Limb (tissue), 2 donors: ENCODE measurements at regions not wholly inside any gene's neighbourhood (a gene's known extent, or its start where the extent isn't known, plus 50 kb on each side); places are given as distances from the start of the nearest gene placed in this dataset.

Experiments
- DNase-seq, 2 donors: peaks; one replicate each; pipeline ENCODE4 v3.0.0-alpha.2; 2016; ENCODE audit errors: extremely low spot score in 2 of 2

DNA sequence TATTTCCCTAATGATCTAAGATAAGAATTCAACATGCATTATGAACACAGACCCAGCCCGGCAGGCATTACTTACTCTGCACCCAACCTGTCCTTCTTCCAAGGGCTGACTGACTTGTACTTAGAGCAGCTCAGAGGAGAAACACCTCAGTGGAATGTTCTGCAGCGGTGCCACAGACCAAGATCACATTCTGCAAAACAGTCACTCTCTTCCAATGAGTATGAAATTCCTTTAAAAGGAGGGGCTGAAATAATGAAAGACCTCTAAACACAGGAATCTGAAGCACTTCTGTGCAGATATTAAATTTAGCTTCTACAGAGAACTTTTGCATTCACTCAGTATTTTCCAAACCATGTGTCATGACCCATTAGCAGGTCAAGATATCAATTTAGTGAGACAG is 172.9 kb downstream of the ZDHHC21 start:
- no peak for DNase-seq

DNA sequence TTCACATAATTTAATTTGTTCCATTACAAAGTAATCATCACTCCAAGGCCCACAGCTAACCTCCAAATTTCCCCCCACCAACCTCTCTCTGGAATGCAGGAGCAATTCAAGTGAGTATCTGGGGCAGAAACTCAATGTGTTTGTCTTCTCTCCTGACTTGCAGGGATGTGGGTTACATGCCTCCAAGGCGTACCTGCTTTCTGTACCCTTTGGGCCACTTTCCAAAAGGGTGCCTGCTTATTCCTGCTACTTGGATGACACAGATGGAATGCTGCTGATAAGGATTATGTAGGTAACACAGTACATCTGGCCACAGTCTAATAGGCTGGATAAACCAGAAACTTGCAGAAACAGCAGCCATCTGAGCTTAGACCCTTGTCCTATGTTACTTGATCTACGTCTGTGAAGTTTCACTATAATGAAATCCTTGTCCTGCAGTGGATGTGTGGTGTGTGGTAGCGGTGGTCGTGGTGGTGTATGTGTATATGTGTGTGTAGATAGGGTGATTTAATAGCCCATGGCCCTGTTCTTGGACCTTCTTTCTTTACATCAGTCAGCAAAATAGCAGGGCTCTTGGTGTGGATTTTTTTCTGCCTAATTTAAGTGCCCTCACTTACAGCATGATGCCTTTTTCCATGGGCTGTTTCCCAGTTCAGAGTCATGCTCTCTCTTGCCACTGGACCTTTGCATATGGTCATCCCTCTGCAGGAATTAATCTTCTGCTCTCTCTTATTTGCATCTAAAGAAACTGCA is 175.9 kb downstream of the ZDHHC21 start:
- no peak for DNase-seq

DNA sequence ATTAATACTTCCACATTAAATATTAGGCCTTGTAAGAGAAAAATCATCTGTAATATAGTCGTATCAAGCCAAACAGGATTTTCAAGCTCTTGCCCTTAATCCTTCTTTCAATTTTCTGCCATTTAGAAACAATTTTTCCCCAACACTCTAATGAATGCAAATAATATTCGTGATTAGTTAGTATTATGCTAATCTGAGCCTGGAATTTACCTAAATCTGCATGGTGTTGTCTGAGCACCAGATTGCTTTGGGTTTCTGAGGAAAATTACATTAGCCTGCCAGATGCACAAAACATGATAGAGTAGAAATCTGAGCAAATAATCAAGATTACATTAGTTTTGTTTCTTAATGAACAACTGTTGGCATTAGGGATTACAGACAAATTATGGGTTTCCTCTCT is 176.6 kb downstream of the ZDHHC21 start:
- no peak for DNase-seq

DNA sequence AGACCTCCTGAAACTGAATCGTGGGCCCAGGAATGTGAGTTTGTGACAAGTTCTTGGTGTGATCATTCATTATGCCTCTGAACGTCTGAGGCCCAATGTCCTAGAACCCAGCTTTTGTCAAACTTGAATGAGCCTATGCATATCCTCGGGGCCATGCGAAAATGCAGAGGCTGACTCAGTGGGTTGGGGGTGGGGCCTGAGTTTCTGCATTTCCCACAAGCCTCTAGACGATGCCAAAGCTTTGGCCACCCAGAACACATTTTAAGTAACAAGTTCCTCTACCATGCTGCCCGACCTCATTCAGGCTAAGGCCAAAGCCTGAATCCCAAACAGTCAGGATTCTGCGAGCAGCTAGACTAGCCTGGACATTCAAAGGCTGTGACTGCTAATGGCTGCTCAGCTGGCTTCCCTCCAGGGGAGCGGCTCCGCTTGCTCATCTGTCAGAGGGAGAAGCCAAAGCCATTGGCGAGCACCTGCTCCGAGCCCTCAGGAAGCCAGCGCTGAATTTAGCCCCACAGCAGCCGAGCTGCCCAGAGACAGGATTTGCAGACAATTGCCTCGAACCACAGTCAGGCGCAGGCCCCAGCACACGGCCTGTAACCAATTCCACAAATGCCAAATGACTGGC is 177.5 kb downstream of the ZDHHC21 start:
- DNase-seq = peak; percentile 72 to 75

DNA sequence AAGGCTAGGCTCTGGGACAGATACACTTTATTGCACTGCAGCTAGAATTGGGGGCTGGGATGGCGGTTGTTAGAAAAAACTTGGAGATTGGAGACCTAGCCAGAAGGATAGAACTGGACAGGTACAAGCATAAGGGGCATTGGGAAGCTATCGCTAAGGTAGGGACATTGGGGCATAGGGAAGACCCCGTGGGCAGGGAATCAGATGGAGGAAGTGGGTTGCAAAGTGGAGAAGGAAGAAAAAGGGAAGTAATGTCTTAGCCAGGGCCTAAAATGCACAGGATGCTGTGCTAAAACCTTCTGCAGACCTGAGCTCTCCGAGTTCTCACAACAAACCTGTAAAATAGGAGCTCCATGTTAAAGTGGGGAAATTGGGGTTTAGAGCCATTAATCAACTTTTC is 178.2 kb downstream of the ZDHHC21 start:
- DNase-seq = no peak

DNA sequence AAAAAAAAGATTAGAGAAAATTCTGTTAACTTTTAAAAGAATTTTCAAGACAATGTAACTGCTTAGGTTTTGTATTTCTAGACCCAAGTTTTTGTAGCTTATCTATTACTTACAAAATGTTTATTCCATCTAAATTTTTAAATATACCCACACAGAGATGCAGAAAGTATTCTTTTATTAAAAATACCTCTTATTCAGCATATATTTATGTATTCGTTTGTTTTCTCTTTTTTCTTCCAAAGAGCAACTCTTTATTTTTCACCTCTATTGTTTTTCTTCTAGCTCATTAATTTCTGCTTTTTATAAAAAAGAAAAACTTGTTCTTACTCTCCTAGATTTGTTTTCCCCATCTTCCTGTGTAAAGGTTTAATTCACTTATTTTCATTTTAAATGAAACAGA is 180.3 kb downstream of the ZDHHC21 start:
- DNase-seq = no peak

DNA sequence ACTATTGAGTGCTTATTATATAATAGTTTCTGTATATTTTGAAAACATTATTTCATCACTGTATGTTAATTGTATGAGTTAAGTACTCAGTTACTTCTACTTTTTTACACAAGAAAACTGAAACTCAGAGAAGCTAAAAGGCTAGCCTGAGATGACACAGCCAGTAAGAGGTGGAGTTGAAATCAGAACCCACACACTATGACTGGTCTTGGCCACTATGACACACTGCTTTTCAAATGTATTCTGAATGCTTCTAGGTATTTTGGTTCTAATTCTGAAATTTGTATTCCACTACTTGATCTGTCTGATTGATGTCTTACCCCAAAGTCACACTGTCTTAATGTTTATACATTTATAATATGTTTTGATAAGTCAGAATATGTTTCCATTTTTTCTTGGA is 181.8 kb downstream of the ZDHHC21 start:
- no peak for DNase-seq

DNA sequence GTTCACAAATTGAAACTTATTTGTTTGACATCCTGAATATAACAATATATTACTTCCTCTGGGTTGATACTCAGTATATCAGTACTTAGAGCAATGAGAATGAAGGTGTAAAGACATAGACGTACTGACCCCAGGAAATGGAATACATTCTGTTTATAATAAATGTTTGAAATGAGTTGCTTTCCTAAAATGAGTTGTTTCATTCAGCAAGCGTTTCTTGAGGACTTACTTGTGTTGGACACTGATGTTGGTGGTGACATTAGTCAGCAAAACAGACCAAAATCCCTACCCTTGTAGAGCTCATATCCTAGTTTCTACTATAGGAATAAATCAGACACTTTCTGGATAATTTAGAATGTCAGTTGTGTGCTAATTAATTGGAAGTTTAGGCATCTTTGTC is 184.3 kb downstream of the ZDHHC21 start:
- no peak for DNase-seq

DNA sequence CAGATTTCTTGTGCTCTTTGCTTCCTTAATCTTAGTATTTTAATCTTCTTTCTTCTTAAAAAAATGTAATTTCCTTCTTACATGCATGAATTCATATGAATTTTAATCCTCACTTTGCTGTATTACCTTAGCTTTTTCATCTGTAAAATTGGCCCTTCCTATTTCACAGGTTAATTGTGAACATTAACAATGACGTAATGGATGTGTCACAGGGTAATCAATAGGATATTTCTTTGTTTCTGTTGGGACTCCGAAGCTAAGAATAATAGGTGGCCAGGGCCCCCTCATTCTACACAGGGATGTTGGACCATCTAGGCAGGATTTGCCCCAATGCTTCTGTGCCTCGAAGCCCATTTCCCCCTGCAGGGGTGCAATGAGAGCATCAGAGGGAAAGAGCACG is 187.4 kb upstream of the NFIB start:
- no peak for DNase-seq

DNA sequence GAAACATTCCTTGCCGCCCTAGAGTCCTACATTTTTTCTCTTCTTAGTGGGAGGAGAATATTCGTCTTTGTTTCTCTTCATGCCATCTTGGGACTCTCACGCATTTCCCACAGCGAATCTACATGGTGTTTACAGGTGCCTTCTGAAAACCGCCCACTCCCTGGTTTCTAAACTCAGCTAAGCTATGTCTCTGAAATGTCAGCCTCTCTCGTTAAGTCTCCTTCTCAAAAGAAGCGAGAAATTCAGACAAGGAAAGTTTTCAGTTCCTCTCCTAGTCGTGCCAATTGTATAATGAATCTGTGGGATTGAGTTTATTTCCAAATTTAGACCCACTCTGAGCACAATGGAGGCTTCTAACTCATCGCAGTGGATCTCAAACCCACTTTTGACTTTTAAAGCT is 186.8 kb upstream of the NFIB start:
- DNase-seq = no peak

DNA sequence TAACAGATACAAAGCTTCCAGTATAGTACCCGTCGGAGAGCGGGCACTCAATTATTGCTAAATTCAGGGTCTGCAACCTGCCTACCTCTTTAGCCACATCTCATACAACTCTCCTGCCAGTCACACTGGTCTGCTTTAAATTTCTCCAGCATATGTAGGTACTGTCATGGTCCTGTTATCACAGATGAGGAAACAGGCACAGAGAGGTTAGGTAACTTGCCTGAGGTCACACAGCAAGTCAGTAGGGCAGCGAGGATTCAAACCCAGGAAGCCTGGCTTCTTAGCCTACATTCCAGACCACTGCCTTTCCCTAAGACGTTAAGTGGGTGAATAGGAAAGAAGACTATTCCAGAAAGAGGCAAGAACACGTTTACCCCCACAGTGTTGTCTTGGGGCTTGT is 186.0 kb upstream of the NFIB start:
- no peak for DNase-seq

DNA sequence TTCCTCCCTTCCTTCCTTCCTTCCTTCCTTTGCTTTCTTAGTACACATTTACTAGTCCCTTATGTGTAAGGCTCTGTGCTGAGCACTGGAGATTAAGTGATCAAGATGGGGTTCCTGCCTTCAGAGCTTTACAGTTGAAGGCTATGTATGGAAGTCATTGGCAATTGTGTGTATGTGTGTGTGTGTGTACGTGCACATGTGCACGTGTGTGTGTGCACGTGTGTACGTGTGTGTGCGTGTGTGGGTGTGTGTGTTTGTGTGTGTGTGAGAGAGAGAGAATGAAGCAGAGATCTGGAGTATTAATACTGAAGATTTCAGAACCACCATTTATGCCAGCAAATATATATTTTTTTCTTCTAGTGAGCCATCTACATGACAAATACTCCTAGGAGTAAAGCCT is 184.9 kb upstream of the NFIB start:
- no peak for DNase-seq

DNA sequence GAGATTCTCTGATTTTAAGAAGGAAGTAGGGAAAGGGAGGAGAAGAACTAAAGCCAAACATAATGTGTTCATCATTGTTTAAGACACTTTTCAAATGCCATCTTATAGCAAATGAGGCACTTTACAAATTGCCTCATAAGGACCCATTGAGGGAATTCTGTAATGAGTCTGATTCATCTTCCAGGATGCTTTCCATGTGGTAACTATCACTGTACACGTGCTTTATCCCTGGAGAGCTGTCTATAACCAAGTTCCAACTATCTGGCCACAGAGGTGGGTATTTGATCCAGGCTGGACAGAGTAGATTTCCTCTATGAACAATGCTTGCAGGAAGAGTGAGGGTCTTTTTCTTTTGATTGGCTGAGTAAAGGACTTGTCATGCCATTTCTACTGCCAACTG is 183.5 kb upstream of the NFIB start:
- DNase-seq = no peak

DNA sequence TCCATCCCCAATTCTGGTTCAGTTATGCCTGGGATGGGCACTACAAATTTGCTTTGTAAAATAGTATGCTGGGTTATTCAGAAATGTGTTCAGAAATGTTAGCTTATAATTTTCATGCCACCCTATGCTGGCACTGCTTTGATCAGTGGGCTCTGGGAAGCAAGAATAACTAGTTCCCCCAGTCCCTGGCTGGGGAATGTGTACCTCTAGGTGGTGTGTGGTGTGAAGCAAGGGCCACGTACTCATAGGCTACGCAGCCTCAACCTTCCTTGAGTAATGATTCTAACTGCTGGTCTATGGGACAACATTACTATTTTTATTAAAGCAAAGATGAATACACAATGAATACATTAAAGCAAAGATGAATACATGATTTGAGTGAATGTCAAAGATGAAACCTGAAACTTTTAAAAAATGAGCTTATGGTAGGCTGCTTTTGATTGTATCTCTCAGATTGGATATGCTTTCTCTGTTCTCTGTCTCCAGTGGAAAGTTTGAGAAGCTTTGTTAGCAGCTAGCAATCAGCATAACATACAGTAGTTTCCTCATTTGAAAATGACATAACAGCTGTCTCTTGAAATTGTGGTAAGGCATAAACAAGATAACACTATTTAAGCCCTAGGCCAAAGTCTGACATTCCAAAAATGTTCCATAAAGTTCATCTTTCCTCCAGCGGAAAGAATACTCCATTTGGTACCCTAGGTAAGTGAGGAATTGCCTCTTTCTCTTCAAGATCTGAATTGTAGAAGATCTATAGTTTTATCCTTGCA is 174.7 kb upstream of the NFIB start:
- no peak for DNase-seq

DNA sequence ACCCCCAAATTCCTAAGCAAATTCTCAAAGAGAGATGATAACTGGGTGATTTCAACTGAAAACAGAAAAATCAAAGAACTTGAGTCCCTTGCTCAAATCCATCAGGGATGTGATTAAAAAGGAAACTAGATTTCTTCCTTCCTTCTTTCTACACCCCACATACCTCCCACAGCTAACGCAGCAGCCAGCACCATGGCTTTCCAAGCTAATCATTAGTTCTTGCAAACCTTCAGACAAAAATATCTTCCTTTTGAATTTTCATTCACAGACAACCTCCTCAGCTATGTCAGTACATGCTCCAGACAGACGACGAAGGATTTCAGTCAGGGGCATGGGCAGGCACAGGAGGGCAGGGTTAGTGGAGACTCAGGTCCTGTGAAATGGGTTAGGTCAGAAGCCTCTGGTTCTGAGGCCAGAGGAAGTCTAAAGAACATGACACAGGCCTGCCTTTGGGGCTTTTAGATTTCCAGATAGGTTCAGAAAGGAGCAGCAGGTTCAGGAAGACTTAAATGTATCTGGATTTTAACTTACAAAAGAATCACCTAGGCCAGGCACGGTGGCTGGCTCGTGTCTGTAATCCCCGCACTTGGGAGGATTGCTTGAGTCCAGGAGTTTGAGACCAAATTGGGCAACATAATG is 173.7 kb upstream of the NFIB start:
- no peak for DNase-seq

DNA sequence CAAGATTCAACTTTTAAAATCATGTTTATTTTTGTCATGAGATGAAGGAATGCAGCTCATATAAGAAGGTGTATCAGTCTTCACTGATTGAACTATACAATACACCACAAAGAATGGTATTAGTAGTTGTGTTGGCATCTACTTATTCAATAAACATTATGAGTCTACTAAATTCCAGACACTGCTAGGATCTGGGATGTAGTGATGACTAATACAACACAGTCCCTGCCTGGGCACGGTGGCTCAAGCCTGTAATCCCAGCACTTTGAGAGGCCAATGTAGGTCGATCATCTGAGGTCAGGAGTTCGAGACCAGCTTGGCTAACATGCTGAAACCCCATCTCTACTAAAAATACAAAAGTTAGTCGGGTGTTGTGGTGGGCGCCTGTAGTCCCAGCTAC is 171.4 kb upstream of the NFIB start:
- DNase-seq = no peak

DNA sequence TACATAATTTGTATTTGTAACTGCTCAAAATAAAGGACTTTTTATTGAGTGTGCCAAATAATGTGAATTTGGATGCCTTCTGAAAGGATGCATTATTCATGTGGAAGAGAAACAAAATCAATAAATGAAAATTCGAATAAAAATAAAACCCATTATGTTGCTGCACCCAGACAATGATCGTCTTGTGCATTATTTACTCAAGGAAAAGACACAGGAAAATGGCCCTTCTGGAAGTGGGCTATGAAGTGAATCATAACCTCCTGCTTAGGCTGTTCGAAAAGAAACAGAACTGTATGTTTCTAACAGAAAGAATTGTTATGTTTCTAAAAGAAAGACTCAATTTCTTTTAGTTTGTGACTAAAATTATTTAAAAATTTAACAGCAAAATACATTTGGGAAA is 168.9 kb upstream of the NFIB start:
- DNase-seq = no peak

DNA sequence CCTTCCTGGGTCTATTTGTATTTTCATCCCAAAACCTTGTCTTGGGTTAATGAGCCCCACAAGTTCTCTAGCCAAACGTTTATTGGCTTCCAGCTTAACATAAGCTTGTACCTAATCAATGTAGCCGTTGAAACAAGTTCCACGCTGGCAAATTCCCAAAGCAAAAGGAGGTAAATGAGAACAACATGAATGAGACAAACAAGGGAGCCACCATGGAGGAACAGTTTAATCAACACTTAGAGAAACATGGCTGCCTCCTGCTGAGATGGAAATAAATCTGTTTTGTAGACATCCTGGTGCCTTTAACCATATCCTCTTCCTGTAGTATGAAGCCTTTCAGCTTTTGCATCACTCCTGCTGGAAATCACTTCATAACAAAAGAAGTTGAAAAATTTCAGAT is 166.6 kb upstream of the NFIB start:
- no peak for DNase-seq

DNA sequence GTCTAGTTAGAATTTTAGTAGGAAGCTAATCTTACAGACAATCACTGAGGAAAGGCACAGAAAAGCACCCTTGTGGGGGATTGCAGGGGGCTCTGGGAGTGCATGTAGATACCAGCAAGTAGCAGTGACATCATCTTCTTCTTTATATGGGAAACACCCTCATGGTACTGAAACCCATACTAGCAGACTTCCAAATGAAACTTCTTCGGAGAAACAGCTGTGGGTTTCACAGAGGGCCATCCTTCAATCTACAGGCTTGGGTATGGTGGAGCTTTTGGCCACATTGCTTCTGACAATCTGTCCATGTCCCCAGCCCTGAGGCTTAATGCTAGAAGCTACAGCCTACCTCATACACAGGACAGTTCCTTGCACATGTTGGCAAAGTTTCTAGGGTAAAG is 165.2 kb upstream of the NFIB start:
- no peak for DNase-seq

DNA sequence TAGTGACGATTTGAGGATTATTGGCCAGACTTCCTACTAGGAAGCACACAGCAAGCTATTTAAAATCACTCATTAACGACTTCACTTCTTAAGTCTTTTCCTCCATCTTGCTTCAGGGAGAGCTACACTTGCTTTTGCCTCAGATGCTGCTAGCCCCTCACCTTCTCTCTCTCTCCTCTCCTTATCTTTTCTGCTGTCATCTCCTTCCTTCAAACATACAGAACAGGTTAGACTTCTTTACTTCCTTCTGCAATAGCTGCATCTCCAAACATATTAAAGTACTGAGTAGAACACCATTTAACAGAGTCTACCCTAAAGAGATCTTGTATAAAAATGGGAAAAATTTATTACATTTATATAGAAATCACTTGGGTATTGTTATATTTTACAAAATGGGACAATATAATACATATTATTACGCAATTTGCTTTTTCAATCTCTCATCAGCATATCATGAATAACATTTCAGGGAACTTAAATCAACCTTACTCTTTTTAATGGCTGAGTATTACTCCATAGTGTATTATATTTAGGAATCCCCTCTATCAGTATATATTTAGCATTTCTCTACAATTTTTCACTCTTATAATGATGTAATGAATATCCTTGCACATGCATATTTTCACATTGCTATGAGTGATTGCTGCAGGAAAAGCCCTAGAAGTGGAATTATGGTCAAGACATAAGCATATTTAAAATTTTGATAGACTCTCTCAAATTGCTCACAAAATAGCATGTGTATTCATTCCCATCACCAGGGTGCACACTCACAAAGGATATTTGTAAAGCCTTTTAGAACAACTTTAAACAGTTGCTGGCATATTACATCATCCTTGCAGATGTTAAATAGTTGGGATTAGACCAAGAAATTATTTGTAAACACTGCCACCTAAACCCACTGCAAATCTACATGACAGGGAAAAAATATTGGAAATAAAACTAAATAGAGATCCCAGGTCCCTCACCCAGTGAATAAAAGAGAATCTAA is 164.5 kb upstream of the NFIB start:
- DNase-seq = no peak

DNA sequence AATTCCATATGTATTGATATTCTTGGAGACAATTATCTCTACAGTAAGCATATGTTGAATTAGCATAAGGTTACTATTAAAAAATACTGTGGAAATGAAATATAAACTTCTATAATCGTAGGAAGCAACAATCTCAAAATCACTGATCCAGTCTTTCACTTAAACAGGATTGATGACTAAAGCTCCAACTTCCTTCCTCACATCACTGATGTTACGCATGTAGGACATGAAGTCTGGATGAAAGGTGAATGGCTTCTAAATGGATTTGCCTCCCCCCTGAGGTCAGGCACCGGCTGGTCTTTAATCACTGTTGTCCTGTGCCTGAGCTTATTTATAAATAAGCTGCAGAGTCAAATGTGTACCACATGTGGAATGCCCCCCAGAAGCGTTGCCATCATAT is 157.1 kb upstream of the NFIB start:
- DNase-seq = no peak
